ENCODE measurements at regions not wholly inside any gene's neighbourhood (a gene's known extent, or its start where the extent isn't known, plus 50 kb on each side); places are given as distances from the start of the nearest gene placed in this dataset.

GRCh38 chr3:76024640-76025039 is 239.3 kb upstream of the ZNF717 start:
- no peak for DNase-seq (ENCODE audit: low read depth, low spot score)
- peak; percentile 34 for TF ChIP-seq CTCF (IDR thresholded peaks at IDR 0.05; ENCODE audit: insufficient read depth, low read length, missing control alignments)
- POLR2A ChIA-PET = no interaction called here
- no peak overlapping the region for H3K4me3 ChIP-seq (ENCODE audit: low read depth, low read length)
- CTCF ChIA-PET = interaction anchor here (0.8 to 4.7 kb wide), 12 partner anchors 9 to 558 kb away, joined by 3 to 55 read pairs (median 4); no protein-coding TSS in a partner anchor

GRCh38 chr3:76025561-76025960 is 240.2 kb upstream of the ZNF717 start:
- no peak overlapping the region for H3K4me3 ChIP-seq (ENCODE audit: low read depth, low read length)
- ChIA-PET CTCF (interaction anchor here (0.7 to 4.7 kb wide), 12 partner anchors 9 to 208 kb away, joined by 3 to 55 read pairs (median 4); no protein-coding TSS in a partner anchor), POLR2A (no interaction called here)
- no peak for DNase-seq (ENCODE audit: low read depth, low spot score)
- TF ChIP-seq CTCF (IDR thresholded peaks at IDR 0.05; ENCODE audit: insufficient read depth, low read length, missing control alignments) = no peak

DNA sequence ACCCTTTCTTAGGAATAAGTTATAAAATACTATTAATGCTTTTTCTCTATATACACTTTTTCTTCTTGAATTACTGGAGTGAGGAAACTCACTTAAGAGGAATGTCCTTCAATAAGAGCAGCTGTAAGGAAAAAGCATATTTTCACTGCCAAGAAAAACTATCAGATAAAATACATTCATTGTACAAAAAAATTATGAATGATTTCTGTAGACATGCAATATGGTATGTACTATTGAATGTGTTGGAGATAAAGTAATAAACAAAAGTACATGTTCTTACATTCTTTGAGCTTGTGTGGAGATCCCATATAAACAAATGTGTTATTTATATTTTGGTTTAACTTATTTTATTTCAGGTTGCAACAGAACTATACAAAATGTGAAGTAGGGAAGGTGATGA is 241.0 kb upstream of the ZNF717 start:
- TF ChIP-seq CTCF (IDR thresholded peaks at IDR 0.05; ENCODE audit: insufficient read depth, low read length, missing control alignments) = no peak
- no peak for DNase-seq (ENCODE audit: low read depth, low spot score)
- H3K4me3 ChIP-seq (ENCODE audit: low read depth, low read length) = no peak overlapping the region
- CTCF ChIA-PET = interaction anchor here (0.9 to 4.7 kb wide), 4 partner anchors 11 to 78 kb away, joined by 3 to 55 read pairs (median 6); no protein-coding TSS in a partner anchor
- POLR2A ChIA-PET = no interaction called here

- TF ChIP-seq CTCF (IDR thresholded peaks at IDR 0.05; ENCODE audit: insufficient read depth, low read length, missing control alignments) = no peak
- DNase-seq (ENCODE audit: low read depth, low spot score) = no peak
- ChIA-PET CTCF (interaction anchor here (4.7 kb wide), 1 partner anchor 16 kb away, joined by 55 read pairs; no protein-coding TSS in a partner anchor), POLR2A (no interaction called here)
- no peak overlapping the region for H3K4me3 ChIP-seq (ENCODE audit: low read depth, low read length)
These were observed 243.4 kb upstream of the ZNF717 start for GRCh38 chr3:76028774-76029173.

GRCh38 chr3:76034649-76035048 is 249.3 kb upstream of the ZNF717 start:
- DNase-seq (ENCODE audit: low read depth, low spot score) = no peak
- no peak overlapping the region for H3K4me3 ChIP-seq (ENCODE audit: low read depth, low read length)
- TF ChIP-seq CTCF (IDR thresholded peaks at IDR 0.05; ENCODE audit: insufficient read depth, low read length, missing control alignments) = no peak
- ChIA-PET CTCF (interaction anchor here (1.7 to 1.9 kb wide), 2 partner anchors 10 kb away, joined by 6 to 11 read pairs; no protein-coding TSS in a partner anchor), POLR2A (no interaction called here)

GRCh38 chr3:76035117-76035516 is 249.8 kb upstream of the ZNF717 start:
- CTCF ChIA-PET = interaction anchor here (1.7 to 2.1 kb wide), 2 partner anchors 10 kb away, joined by 6 to 11 read pairs; no protein-coding TSS in a partner anchor
- POLR2A ChIA-PET = no interaction called here

More at GRCh38 chr3:76035117-76035516, 249.8 kb upstream of the ZNF717 start:
- TF ChIP-seq CTCF (IDR thresholded peaks at IDR 0.05; ENCODE audit: insufficient read depth, low read length, missing control alignments) = no peak
- no peak for DNase-seq (ENCODE audit: low read depth, low spot score)
- no peak overlapping the region for H3K4me3 ChIP-seq (ENCODE audit: low read depth, low read length)

Data from AG04449 (cell line).